Adrenal gland (tissue), 9 donors: ENCODE measurements at regions not wholly inside any gene's neighbourhood (a gene's known extent, or its start where the extent isn't known, plus 50 kb on each side); places are given as distances from the start of the nearest gene placed in this dataset.

Experiments used
- DNase-seq, 7 donors: peaks; one replicate each; pipeline ENCODE4 v3.0.0-alpha.2; 2019 to 2020
- H3K27ac ChIP-seq, 5 donors: fragments of 200-600 bp; sonication (generic) in 4 of 5; 1 replicate in 3 of 5; 2 replicates in 2 of 5; pipeline versions ENCODE4 v1.5.1 to v1.8.0; 2016 to 2020; ENCODE audit warnings: mild to moderate bottlenecking in 1 of 5
- H3K27me3 ChIP-seq: fragments of 200-600 bp; 2 replicates; pipeline ENCODE4 v1.8.0; 2021
- H3K36me3 ChIP-seq, 2 donors: fragments of 200-600 bp; replicated peaks in 1 of 2; 1 replicate in 1 of 2; 2 replicates in 1 of 2; pipeline versions ENCODE4 v1.5.1 to v1.8.0; 2018 to 2022
- H3K4me1 ChIP-seq, 2 donors: fragments of 200-600 bp; replicated peaks in 1 of 2; 1 replicate in 1 of 2; 2 replicates in 1 of 2; pipeline versions ENCODE4 v1.5.1 to v1.8.0; 2018 to 2021
- H3K4me3 ChIP-seq, 4 donors: fragments of 200-600 bp; sonication (generic) in 3 of 4; one replicate each; pipeline ENCODE4 v1.5.1; 2016 to 2018
- H3K9me3 ChIP-seq, 3 donors: fragments of 200-600 bp; sonication (generic) in 1 of 3; replicated peaks in 1 of 3; 1 replicate in 2 of 3; 2 replicates in 1 of 3; pipeline versions ENCODE4 v1.5.1 to v1.8.0; 2016 to 2021
- CTCF ChIP-seq, 6 experiments: fragments of 450-650 bp in 4 of 6; fragments of 200-600 bp in 2 of 6; sonication (generic) in 1 of 6; IDR thresholded peaks; 1 replicate in 5 of 6; 2 replicates in 1 of 6; pipeline versions ENCODE4 v1.5.1 to v1.8.0; 2016 to 2021; ENCODE audit warnings: antibody characterized with exemption in 6 of 6, mild to moderate bottlenecking in 2 of 6, moderate library complexity in 1 of 6
- POLR2A ChIP-seq, 2 donors: fragments of 450-650 bp; IDR thresholded peaks; one replicate each; pipeline ENCODE4 v1.6.1; 2017; ENCODE audit warnings: antibody characterized with exemption in 2 of 2, mild to moderate bottlenecking in 2 of 2, moderate library complexity in 1 of 2
- WGBS, 4 donors: extraction: QIAGEN DNeasy Blood & Tissue Kit in 2 of 4; methylation state at CpG; one replicate each; pipeline versions ENCODE4 v1.1.5 to v1.1.7; 2013 to 2017; 5-methylcytosine and 5-hydroxymethylcytosine counted together
- intact Hi-C, 2 donors: fragments of 100-400 bp; cut with DNase I; formaldehyde crosslinking; loops; one replicate each; pipeline versions ENCODE4 v1.14.1 to v1.15.0; 2022 to 2023
- donor health status: healthy with polysubstance abuse.
- donor health status: Bipolar disorder and iron deficiency.
- donor health status: DM: yes; HTN: yes; CAD: no.
- donor health status: DM: no; HTN: no; CAD: no.
- donor health status: DM: no; HTN: no; CAD: no.

- no peak overlapping the region for H3K4me3 ChIP-seq
Observed at GRCh38 chr2:78778756-78779510, 246.6 kb upstream of the REG3G start.

GRCh38 chr2:78779761-78780160, 245.7 kb upstream of the REG3G start:
- Histone ChIP-seq H3K4me1 (no peaks in the 10 kb centered on the region), H3K27me3 (no peaks in the 10 kb centered on the region), H3K27ac (no peak overlapping the region), H3K9me3 (no peaks in the 10 kb centered on the region), H3K36me3 (no peaks in the 10 kb centered on the region), H3K4me3 (no peak overlapping the region)
- no peak for DNase-seq
- intact Hi-C loops = no loop called here
- no peak for TF ChIP-seq CTCF (IDR thresholded peaks at IDR 0.05)
- TF ChIP-seq POLR2A (IDR thresholded peaks at IDR 0.05) = no peak
- WGBS, 4 donors = 78 to 92% (median 84%) methylated on average over 12 of the region's 12 CpGs

More at GRCh38 chr2:78778756-78779510, 246.6 kb upstream of the REG3G start:
- 91 to 97% (median 95%) methylated on average over 25 to 69 of the region's 69 CpGs for WGBS, 4 donors
- TF ChIP-seq POLR2A (IDR thresholded peaks at IDR 0.05) = no peak
- TF ChIP-seq CTCF (IDR thresholded peaks at IDR 0.05) = no peak
- intact Hi-C loops = no loop called here
- Histone ChIP-seq H3K9me3 (no peaks in the 10 kb centered on the region), H3K27me3 (no peaks in the 10 kb centered on the region), H3K4me1 (no peaks in the 10 kb centered on the region), H3K27ac (no peak overlapping the region), H3K36me3 (no peaks in the 10 kb centered on the region)
- no peak for DNase-seq

DNA sequence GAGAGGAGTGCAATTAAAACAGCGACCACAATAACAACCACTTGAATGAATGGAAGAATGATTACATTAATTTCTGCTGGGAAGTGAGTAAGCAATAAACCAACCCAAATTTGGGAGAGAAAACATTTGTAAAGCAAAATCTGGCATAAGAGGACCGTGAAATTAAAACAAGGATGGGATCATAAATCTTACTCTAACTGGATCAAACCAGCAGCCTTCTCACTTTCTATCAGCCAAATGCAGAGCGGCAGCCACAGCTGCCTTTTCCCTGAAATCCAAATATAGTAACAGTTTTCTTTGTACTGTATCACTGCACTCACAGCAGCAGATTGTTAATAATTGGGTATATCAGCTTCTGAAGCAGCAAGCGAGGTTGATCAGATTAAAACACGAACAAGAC, 245.2 kb upstream of the REG3G start:
- Histone ChIP-seq H3K4me1 (no peaks in the 10 kb centered on the region), H3K27ac (no peak overlapping the region), H3K9me3 (no peaks in the 10 kb centered on the region), H3K36me3 (no peaks in the 10 kb centered on the region), H3K4me3 (no peak overlapping the region), H3K27me3 (no peaks in the 10 kb centered on the region)
- intact Hi-C loops = no loop called here
- DNase-seq = peak in 1 of 7 donors; percentile 4
- TF ChIP-seq POLR2A (IDR thresholded peaks at IDR 0.05) = no peak
- WGBS, 4 donors = 18 to 29% (median 23%) methylated on average over 5 of the region's 5 CpGs

DNA sequence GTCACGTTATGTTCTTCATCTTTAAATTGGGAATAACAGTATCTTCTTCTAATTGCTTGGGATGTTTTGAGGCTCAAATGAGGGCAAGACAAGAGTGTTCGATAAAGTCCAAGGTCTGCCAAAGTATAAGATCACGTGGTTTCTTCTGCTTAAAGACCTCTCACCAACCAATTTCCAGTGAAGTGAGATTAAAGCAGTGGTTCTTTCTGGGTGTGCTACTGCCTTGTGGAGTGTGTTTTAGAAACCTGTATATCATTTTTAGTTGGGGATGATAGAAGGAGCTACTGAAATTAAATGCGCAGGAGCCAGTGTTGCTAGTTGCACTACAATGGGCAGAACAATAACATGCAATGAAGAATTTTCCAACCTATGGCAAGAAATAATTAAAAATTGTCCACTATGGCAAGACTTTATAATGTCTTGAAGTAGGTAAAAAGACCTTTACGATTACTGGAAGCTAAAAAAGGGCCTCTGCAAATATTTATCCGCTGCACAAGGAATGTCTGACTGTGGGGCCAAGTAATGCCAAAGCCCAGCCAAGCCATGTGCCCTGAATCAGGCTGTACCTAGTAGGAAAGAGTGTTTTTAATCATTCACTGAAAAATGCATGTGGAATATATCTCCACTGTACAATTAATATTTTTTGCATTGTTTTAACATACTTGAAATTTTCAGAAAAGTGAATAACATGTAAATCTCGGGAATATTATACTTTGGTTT, 244.5 kb upstream of the REG3G start:
- no peaks in the 10 kb centered on the region for H3K9me3 ChIP-seq
- no peak for DNase-seq
- intact Hi-C loops = no loop called here
- H3K4me3 ChIP-seq = peak overlapping the region in 1 of 4 donors; percentile 19
- TF ChIP-seq POLR2A (IDR thresholded peaks at IDR 0.05) (no peak), CTCF (IDR thresholded peaks at IDR 0.05) (no peak)
- 62 to 70% (median 63%) methylated on average over 7 of the region's 7 CpGs for WGBS, 4 donors
- H3K4me1 ChIP-seq = no peaks in the 10 kb centered on the region
- H3K27me3 ChIP-seq = no peaks in the 10 kb centered on the region
- no peak overlapping the region for H3K27ac ChIP-seq
- no peaks in the 10 kb centered on the region for H3K36me3 ChIP-seq
